ENCODE measurements at regions not wholly inside any gene's neighbourhood (a gene's known extent, or its start where the extent isn't known, plus 50 kb on each side); places are given as distances from the start of the nearest gene placed in this dataset.

DNA sequence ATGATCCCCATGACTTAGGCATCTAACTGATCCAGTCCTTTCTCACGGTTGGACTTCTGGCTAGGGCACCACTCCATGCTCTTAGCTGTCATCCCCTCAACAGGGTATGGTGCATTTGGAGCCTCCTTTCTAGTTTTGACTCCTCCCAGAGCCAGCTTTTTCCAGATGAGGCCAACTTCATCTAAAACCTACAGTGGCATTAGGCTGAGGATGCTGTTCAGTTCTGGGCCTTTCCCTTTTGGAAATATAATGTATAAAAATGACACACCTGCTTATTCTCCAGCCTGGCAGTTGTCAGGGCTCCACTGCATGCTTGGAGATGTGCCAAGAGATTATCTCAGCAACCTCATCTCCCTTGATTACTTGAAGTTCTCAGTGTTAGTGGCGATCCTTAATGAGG is 239.7 kb downstream of the EMP1 start:
- Histone ChIP-seq H3K23ac (ENCODE audit: low read depth, low read length) (no peak overlapping the region), H3K9me3 (ENCODE audit: control insufficient read depth, insufficient read depth, low read length) (no peaks in the 10 kb centered on the region), H4K5ac (ENCODE audit: low read depth, low read length) (no peak overlapping the region), H3K9ac (ENCODE audit: low read depth, low read length) (no peak overlapping the region), H2AK9ac (replicated peaks; ENCODE audit: low read depth, low read length, poor library complexity) (no peak overlapping the region), H3K14ac (replicated peaks; ENCODE audit: low read depth, low read length) (no peak overlapping the region), H3K4me1 (ENCODE audit: control insufficient read depth, insufficient read depth, low read length) (no peaks in the 10 kb centered on the region), H2AK5ac (ENCODE audit: low read depth, low read length) (no peak overlapping the region), H4K8ac (ENCODE audit: low read depth in 2 of 2, low read length in 2 of 2) (no peak overlapping the region), H3K9me1 (ENCODE audit: insufficient read depth, low read length) (no peaks in the 10 kb centered on the region), H3K36me3 (ENCODE audit: control insufficient read depth, insufficient read depth, low read length) (no peaks in the 10 kb centered on the region), H4K20me1 (ENCODE audit: insufficient read depth, low read length) (no peaks in the 10 kb centered on the region), H3K4me3 (ENCODE audit: insufficient read depth, low read depth, low read length) (no peak overlapping the region), H3K18ac (ENCODE audit: low read depth, low read length) (no peak overlapping the region), H3K27ac (ENCODE audit: insufficient read depth, low read length) (no peak overlapping the region), H2BK20ac (ENCODE audit: low read depth, low read length) (no peak overlapping the region), H3K4me2 (ENCODE audit: low read depth, low read length) (no peak overlapping the region), H4K91ac (ENCODE audit: insufficient read depth, low read depth, low read length) (no peak overlapping the region), H2BK15ac (ENCODE audit: low read depth, low read length) (no peak overlapping the region), H2BK5ac (ENCODE audit: low read depth, low read length, poor library complexity, severe bottlenecking) (no peak overlapping the region), H3K79me1 (ENCODE audit: low read depth in 1 of 2, low read length in 2 of 2) (no peaks in the 10 kb centered on the region), H2BK120ac (ENCODE audit: low read depth, low read length) (no peak overlapping the region), H3K27me3 (ENCODE audit: control insufficient read depth, insufficient read depth, low read length) (no peaks in the 10 kb centered on the region), H3K4ac (ENCODE audit: low read depth, low read length) (no peak overlapping the region), H3K56ac (ENCODE audit: extremely low read depth, insufficient read depth, low read length) (no peak overlapping the region), H2AFZ (replicated peaks; ENCODE audit: low read length, poor library complexity) (no peak overlapping the region)
- WGBS, 2 experiments (ENCODE audit: extremely low coverage in 2 of 2, insufficient read length in 1 of 2) = no CpG with 5 or more reads among the region's 2 CpGs
- in situ Hi-C loops (cut with MboI; ENCODE audit: low sequenced_read_pairs) = no loop called here
- dilution Hi-C loops (cut with HindIII; ENCODE audit: low sequenced_read_pairs, unreplicated experiment) = no loop called here
- no TSS peak for BruUV-seq (replicated peaks)
- ATAC-seq (ENCODE audit: low read depth) (no peak), DNase-seq (no peak)
- TF ChIP-seq MAZ (IDR thresholded peaks at IDR 0.05; ENCODE audit: borderline replicate concordance, low read depth, low read length) (no peak), FOS (IDR thresholded peaks at IDR 0.05; ENCODE audit: low read depth, low read length) (no peak)
- CTCF ChIA-PET = no interaction called here
- POLR2A ChIA-PET (ENCODE audit: unreplicated experiment) = no interaction called here
- intact Hi-C loops (cut with micrococcal nuclease) = no loop called here

All from IMR-90 (cell line).